OCI-LY7 (cell line): ENCODE measurements at regions not wholly inside any gene's neighbourhood (a gene's known extent, or its start where the extent isn't known, plus 50 kb on each side); places are given as distances from the start of the nearest gene placed in this dataset.

Experiments
- BruUV-seq: library from RNA; stranded (reverse); fragments of 400-500 nt; replicated peaks from 2 replicates; lab custom pipeline; 2021; lab: Mats Ljungman, UMichigan
- CTCF ChIA-PET: fragments of 300-600 bp; sonication (Branson Sonifier 250); formaldehyde crosslinking; loops from one replicate; lab custom pipeline; 2022; ENCODE audit warnings: antibody characterized with exemption; ENCODE audit not compliant: unreplicated experiment; lab: Charles Lee
- POLR2A ChIA-PET: fragments of 300-600 bp; sonication (Branson Sonifier 250); formaldehyde crosslinking; loops from one replicate; lab custom pipeline; 2022; ENCODE audit warnings: antibody characterized with exemption; lab: Charles Lee
- DNase-seq: peaks from one replicate; pipeline ENCODE4 v3.0.0-alpha.2; 2015; ENCODE audit warnings: low spot score
- H2AFZ ChIP-seq: fragments of 200-600 bp; sonication (generic), shearing (Covaris generic); 2 replicates; pipeline ENCODE4 v1.6.1; 2014; ENCODE audit warnings: mild to moderate bottlenecking, antibody characterized with exemption, low read length, moderate library complexity
- H3K27ac ChIP-seq: fragments of 200-600 bp; sonication (generic); 2 replicates; pipeline ENCODE4 v1.5.1; 2014; ENCODE audit warnings: mixed run types, low read depth, mild to moderate bottlenecking, moderate library complexity, low read length, inconsistent platforms; ENCODE audit not compliant: poor library complexity, severe bottlenecking
- H3K36me3 ChIP-seq: fragments of 200-600 bp; sonication (generic); 2 replicates; pipeline ENCODE4 v1.6.1; 2014; ENCODE audit warnings: mild to moderate bottlenecking, antibody characterized with exemption, low read length, moderate library complexity, mixed read lengths; ENCODE audit not compliant: insufficient read depth
- H3K4me1 ChIP-seq: fragments of 200-600 bp; sonication (generic); 2 replicates; pipeline ENCODE4 v1.5.1; 2014; ENCODE audit warnings: mild to moderate bottlenecking, low read length; ENCODE audit not compliant: insufficient read depth, poor library complexity, severe bottlenecking
- H3K4me2 ChIP-seq: fragments of 200-600 bp; sonication (generic); 2 replicates; pipeline ENCODE4 v1.6.1; 2014; ENCODE audit warnings: mild to moderate bottlenecking, low read length
- H3K4me3 ChIP-seq: fragments of 200-600 bp; sonication (generic); 2 replicates; pipeline ENCODE4 v1.5.1; 2014; ENCODE audit warnings: mild to moderate bottlenecking, low read depth, low read length; ENCODE audit not compliant: poor library complexity, severe bottlenecking
- H3K79me2 ChIP-seq: fragments of 200-600 bp; sonication (generic); 2 replicates; pipeline ENCODE4 v1.6.1; 2016; ENCODE audit warnings: low read depth, mild to moderate bottlenecking, low read length, moderate library complexity, mixed read lengths; ENCODE audit not compliant: insufficient read depth
- H3K9me2 ChIP-seq: fragments of 200-600 bp; sonication (generic); 2 replicates; pipeline ENCODE4 v1.6.1; 2016; ENCODE audit warnings: mild to moderate bottlenecking, low read length, mixed read lengths; ENCODE audit not compliant: insufficient read depth
- H3K9me3 ChIP-seq: fragments of 200-600 bp; sonication (generic); 2 replicates; pipeline ENCODE4 v1.6.1; 2014; ENCODE audit warnings: mild to moderate bottlenecking, mixed run types, low read length, mixed read lengths
- H4K20me1 ChIP-seq: fragments of 200-600 bp; sonication (generic); 2 replicates; pipeline ENCODE4 v1.6.1; 2014; ENCODE audit warnings: mild to moderate bottlenecking, antibody characterized with exemption, low read length, moderate library complexity, mixed read lengths; ENCODE audit not compliant: insufficient read depth
- CTCF ChIP-seq: fragments of 200-600 bp; sonication (generic); conservative IDR thresholded peaks from 2 replicates; pipeline ENCODE4 v1.5.1; 2014; ENCODE audit warnings: mild to moderate bottlenecking, antibody characterized with exemption, low read length, moderate library complexity, mixed read lengths
- EZH2phosphoT487 ChIP-seq: fragments of 200-600 bp; sonication (generic); IDR thresholded peaks from 2 replicates; pipeline ENCODE4 v1.6.1; 2018; ENCODE audit warnings: low read depth, borderline replicate concordance, mild to moderate bottlenecking, mixed run types, antibody characterized with exemption, low read length, moderate library complexity, mixed read lengths
- intact Hi-C: fragments of 100-400 bp; cut with micrococcal nuclease; formaldehyde crosslinking; loops from one replicate; pipeline ENCODE4 v1.10.0; 2022; ENCODE audit not compliant: unreplicated experiment

GRCh38 chr11:119943298-119943655 is 194.6 kb downstream of the TRIM29 start:
- CTCF ChIA-PET: no interaction called here

GRCh38 chr11:119942583-119943297 is 195.2 kb downstream of the TRIM29 start:
- H3K9me3 ChIP-seq: no peaks in the 10 kb centered on the region
- H3K79me2 ChIP-seq: no peaks in the 10 kb centered on the region
- TF ChIP-seq CTCF: no peak
- no peak for TF ChIP-seq EZH2phosphoT487
- no peak overlapping the region for H3K4me3 ChIP-seq
- no peak for DNase-seq
- no peak overlapping the region for H2AFZ ChIP-seq
- H3K4me2 ChIP-seq: no peak overlapping the region
- POLR2A ChIA-PET: no interaction called here
- intact Hi-C loops: no loop called here
- CTCF ChIA-PET: no interaction called here
- H4K20me1 ChIP-seq: no peaks in the 10 kb centered on the region
- H3K9me2 ChIP-seq: no peaks in the 10 kb centered on the region
- no peak overlapping the region for H3K27ac ChIP-seq
- no TSS peak for BruUV-seq
- no peaks in the 10 kb centered on the region for H3K4me1 ChIP-seq
- no peaks in the 10 kb centered on the region for H3K36me3 ChIP-seq

More at GRCh38 chr11:119943298-119943655, 194.6 kb downstream of the TRIM29 start:
- no peaks in the 10 kb centered on the region for H3K9me3 ChIP-seq
- intact Hi-C loops: no loop called here
- H3K4me3 ChIP-seq: no peak overlapping the region
- no peak overlapping the region for H3K4me2 ChIP-seq
- H3K4me1 ChIP-seq: no peaks in the 10 kb centered on the region
- POLR2A ChIA-PET: no interaction called here
- no TSS peak for BruUV-seq
- no peak for DNase-seq
- no peaks in the 10 kb centered on the region for H4K20me1 ChIP-seq
- H2AFZ ChIP-seq: no peak overlapping the region
- no peak overlapping the region for H3K27ac ChIP-seq
- no peak for TF ChIP-seq CTCF
- no peak for TF ChIP-seq EZH2phosphoT487
- no peaks in the 10 kb centered on the region for H3K79me2 ChIP-seq
- no peaks in the 10 kb centered on the region for H3K36me3 ChIP-seq
- H3K9me2 ChIP-seq: no peaks in the 10 kb centered on the region

GRCh38 chr11:119941636-119942411 is 196.1 kb downstream of the TRIM29 start:
- Histone ChIP-seq H4K20me1 (no peaks in the 10 kb centered on the region), H3K4me2 (no peak overlapping the region), H3K27ac (no peak overlapping the region), H3K4me3 (no peak overlapping the region), H3K9me3 (no peaks in the 10 kb centered on the region), H3K79me2 (no peaks in the 10 kb centered on the region), H3K36me3 (no peaks in the 10 kb centered on the region), H3K9me2 (no peaks in the 10 kb centered on the region), H2AFZ (no peak overlapping the region), H3K4me1 (no peaks in the 10 kb centered on the region)
- POLR2A ChIA-PET: no interaction called here
- DNase-seq: no peak
- TF ChIP-seq CTCF (no peak), EZH2phosphoT487 (no peak)
- no TSS peak for BruUV-seq
- intact Hi-C loops: no loop called here
- CTCF ChIA-PET: no interaction called here
